Heart left ventricle (tissue), 16 donors: ENCODE measurements at regions not wholly inside any gene's neighbourhood (a gene's known extent, or its start where the extent isn't known, plus 50 kb on each side); places are given as distances from the start of the nearest gene placed in this dataset.

Source experiments
- ATAC-seq, 4 donors: fragments of 200-7000 bp; cut with Tn5 transposase; one replicate each; pipeline ENCODE4 v1.9.1; 2020 to 2022; ENCODE audit warnings: moderate library complexity in 4 of 4, mild to moderate bottlenecking in 3 of 4, moderate number of reproducible peaks in 1 of 4
- DNase-seq, 5 donors: peaks; one replicate each; pipeline ENCODE4 v3.0.0-alpha.2; 2020
- H3K27ac ChIP-seq, 12 donors: fragments of 200-600 bp; sonication (generic) in 4 of 12; one replicate each; pipeline versions ENCODE4 v1.5.0 to v1.8.0; 2016 to 2022; ENCODE audit warnings: mild to moderate bottlenecking in 2 of 12
- H3K27me3 ChIP-seq, 9 donors: fragments of 200-600 bp; sonication (generic) in 2 of 9; one replicate each; pipeline versions ENCODE4 v1.5.1 to v1.8.0; 2016 to 2022; ENCODE audit warnings: mild to moderate bottlenecking in 3 of 9
- H3K36me3 ChIP-seq, 9 donors: fragments of 200-600 bp; sonication (generic) in 2 of 9; one replicate each; pipeline versions ENCODE4 v1.5.0 to v1.8.0; 2018 to 2022; ENCODE audit warnings: mild to moderate bottlenecking in 2 of 9
- H3K4me1 ChIP-seq, 12 donors: fragments of 200-600 bp; sonication (generic) in 4 of 12; one replicate each; pipeline versions ENCODE4 v1.5.0 to v1.8.0; 2016 to 2022; ENCODE audit warnings: mild to moderate bottlenecking in 3 of 12
- H3K4me3 ChIP-seq, 12 donors: fragments of 200-600 bp; sonication (generic) in 4 of 12; one replicate each; pipeline versions ENCODE4 v1.5.0 to v1.8.0; 2017 to 2022; ENCODE audit warnings: mild to moderate bottlenecking in 9 of 12, moderate library complexity in 4 of 12
- H3K9me3 ChIP-seq, 12 donors: fragments of 200-600 bp; sonication (generic) in 4 of 12; one replicate each; pipeline versions ENCODE4 v1.5.0 to v1.8.0; 2016 to 2022; ENCODE audit warnings: mild to moderate bottlenecking in 1 of 12
- POLR2A ChIP-seq, 2 donors: fragments of 450-650 bp; IDR thresholded peaks; one replicate each; pipeline ENCODE4 v1.6.1; 2017; ENCODE audit warnings: antibody characterized with exemption in 2 of 2, mild to moderate bottlenecking in 2 of 2, moderate library complexity in 2 of 2
- WGBS, 4 donors: extraction: QIAGEN DNeasy Blood & Tissue Kit in 2 of 4; methylation state at CpG; one replicate each; pipeline versions ENCODE4 v1.1.5 to v1.1.7; 2013 to 2018; 5-methylcytosine and 5-hydroxymethylcytosine counted together
- intact Hi-C, 10 donors: fragments of 100-400 bp; cut with DNase I; formaldehyde crosslinking; loops; one replicate each; pipeline versions ENCODE4 v1.11.1 to v1.14.2; 2022
- TF ChIP-seq, protein P1 (sequence below), 12 donors: fragments of 200-600 bp; sonication (generic) in 4 of 12; IDR thresholded peaks; one replicate each; pipeline versions ENCODE4 v1.5.0 to v1.8.0; 2018 to 2022; ENCODE audit warnings: antibody characterized with exemption in 12 of 12, mild to moderate bottlenecking in 5 of 12
- donor health status: ischemic (EF 13 %, LVEDD 7.1; RV severe dilation, severe dysfunction).
- donor health status: healthy with polysubstance abuse.
- donor health status: DM: no; HTN: yes; CAD: no.
- donor health status: DM: no; HTN: no; CAD: no.
- donor health status: ischemic (EF 25% LVEDD 6.9; RV normal size, moderate dysfunction).
- donor health status: ischemic (EF 25% LVEDD 5.7; RV mildly dilated, moderate dysfunction).
- donor health status: healthy.
- donor health status: DM: yes; HTN: yes; CAD: no.
- donor health status: ischemic (EF 35%, LVEDD 5.7; RV mildly dilated, moderate dysfunction).
- donor health status: nonischemic (EF 11% LVEDD 7.7; RV severe dilation, severe dysfunction).
- donor health status: DM: yes; HTN: yes; CAD: no.
- donor health status: PGD.
- donor health status: ischemic (EF 29% LVEDD 5.4; RV normal size, mild dysfunction).
- donor health status: nonischemic (EF 23%, LVEDD 6.1; RV moderate dilation, normal function).

DNA sequence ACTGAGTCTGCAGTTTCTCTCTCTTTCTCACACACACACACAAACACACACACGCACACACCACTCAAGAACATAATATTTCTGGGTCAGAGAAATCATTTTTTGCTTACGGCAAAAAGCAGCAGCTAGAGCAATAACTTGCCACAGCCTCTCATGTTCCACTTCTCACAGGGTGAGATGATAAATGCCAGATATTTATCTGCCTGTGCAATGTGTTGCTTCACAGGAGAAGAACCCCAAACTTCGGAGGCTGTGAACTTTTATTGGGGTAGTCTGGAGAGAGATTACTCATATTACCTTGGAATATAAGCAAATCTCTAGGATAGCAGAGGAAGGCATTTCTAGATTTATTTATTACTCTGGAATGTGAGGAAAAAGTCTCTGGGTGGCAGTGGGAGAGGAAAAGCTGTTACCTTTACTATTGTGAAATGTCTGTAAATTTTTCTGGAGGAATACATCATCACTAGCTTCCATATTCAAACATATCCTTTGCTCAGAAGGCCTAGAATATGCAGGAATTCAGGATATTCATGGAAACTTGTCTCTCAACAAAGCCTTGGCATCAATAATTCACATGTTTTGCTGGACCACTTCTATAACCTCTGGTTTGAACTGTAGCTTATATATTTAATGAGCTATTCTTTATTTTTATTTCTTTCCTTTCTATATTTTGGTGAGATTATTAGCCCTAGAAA is 369.2 kb downstream of the NSUN3 start:
- intact Hi-C loops: no loop called here
- Histone ChIP-seq H3K4me1 (no peaks in the 10 kb centered on the region), H3K4me3 (no peak overlapping the region), H3K27me3 (no peaks in the 10 kb centered on the region), H3K36me3 (no peaks in the 10 kb centered on the region), H3K9me3 (no peaks in the 10 kb centered on the region), H3K27ac (peak overlapping the region in 1 of 12 donors; percentile 26)
- no peak for TF ChIP-seq POLR2A (IDR thresholded peaks at IDR 0.05)
- TF ChIP-seq, protein P1, sequence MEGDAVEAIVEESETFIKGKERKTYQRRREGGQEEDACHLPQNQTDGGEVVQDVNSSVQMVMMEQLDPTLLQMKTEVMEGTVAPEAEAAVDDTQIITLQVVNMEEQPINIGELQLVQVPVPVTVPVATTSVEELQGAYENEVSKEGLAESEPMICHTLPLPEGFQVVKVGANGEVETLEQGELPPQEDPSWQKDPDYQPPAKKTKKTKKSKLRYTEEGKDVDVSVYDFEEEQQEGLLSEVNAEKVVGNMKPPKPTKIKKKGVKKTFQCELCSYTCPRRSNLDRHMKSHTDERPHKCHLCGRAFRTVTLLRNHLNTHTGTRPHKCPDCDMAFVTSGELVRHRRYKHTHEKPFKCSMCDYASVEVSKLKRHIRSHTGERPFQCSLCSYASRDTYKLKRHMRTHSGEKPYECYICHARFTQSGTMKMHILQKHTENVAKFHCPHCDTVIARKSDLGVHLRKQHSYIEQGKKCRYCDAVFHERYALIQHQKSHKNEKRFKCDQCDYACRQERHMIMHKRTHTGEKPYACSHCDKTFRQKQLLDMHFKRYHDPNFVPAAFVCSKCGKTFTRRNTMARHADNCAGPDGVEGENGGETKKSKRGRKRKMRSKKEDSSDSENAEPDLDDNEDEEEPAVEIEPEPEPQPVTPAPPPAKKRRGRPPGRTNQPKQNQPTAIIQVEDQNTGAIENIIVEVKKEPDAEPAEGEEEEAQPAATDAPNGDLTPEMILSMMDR (IDR thresholded peaks at IDR 0.05): no peak
- DNase-seq (no peak), ATAC-seq (no peak)
- 66 to 76% (median 70%) methylated on average over 3 of the region's 3 CpGs for WGBS, 4 donors

DNA sequence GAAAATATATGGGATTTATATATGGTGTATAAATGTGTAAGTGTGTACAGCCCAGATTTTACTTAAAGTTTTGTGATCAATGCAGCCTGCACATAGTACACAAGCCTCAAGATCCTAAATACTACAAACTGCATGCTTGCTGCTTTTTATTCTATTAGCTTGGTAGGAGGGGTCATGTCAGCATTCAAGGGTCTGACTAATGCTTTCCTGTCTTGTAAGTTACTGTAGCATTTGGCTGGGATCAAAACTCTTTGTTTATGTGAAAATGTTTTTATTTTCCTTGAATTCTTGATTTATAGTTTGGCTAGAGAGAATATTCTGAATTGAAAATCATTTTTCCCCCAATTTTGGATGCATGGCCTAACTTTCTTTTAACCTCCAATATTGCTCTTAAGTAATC is 370.9 kb downstream of the NSUN3 start:
- no peak for DNase-seq
- no peaks in the 10 kb centered on the region for H3K4me1 ChIP-seq
- TF ChIP-seq, protein P1 (IDR thresholded peaks at IDR 0.05): no peak
- no peak for TF ChIP-seq POLR2A (IDR thresholded peaks at IDR 0.05)
- no peak overlapping the region for H3K27ac ChIP-seq
- ATAC-seq: no peak
- no peak overlapping the region for H3K4me3 ChIP-seq
- H3K36me3 ChIP-seq: no peaks in the 10 kb centered on the region
- intact Hi-C loops: no loop called here
- H3K9me3 ChIP-seq: peaks cover 0 to 4% (median 0%) of the 10 kb centered on the region in 12 donors
- H3K27me3 ChIP-seq: no peaks in the 10 kb centered on the region

DNA sequence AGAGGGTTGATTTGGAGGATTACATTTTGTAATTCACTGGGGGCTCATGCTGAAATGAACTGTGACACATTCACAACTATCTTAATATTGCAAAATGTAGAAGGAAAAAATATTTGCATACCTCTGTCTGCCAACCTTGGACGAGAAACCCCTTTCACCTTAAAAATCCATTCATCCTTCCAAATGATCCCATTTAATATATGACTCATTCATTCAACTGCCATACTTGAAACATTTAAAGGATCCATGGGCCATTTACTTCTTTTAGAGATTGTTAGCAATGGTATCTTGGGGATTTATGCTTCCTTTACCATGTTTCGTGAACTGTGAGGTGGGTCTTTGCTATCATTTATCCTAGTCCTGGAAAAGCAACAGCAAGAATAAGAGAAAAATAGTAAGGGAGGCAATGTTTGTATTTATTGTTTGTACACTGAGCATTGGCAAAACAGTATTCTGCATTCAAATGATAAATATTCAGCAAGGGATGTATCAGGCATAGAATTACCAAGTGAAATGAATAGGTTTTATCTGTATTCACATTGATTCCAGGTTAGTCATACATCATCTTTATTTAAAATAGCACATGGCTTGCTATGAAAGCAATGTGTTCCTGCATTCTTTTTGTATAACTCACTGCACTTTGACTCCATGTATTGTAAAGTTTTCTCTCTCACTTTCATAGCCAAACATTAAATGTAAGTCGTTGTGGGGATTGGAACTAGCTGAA is 378.1 kb downstream of the NSUN3 start:
- Histone ChIP-seq H3K36me3 (no peaks in the 10 kb centered on the region), H3K4me1 (no peaks in the 10 kb centered on the region), H3K27me3 (no peaks in the 10 kb centered on the region), H3K9me3 (peaks cover 0 to 4% (median 0%) of the 10 kb centered on the region in 12 donors), H3K4me3 (no peak overlapping the region), H3K27ac (no peak overlapping the region)
- TF ChIP-seq POLR2A (IDR thresholded peaks at IDR 0.05): no peak
- TF ChIP-seq, protein P1 (IDR thresholded peaks at IDR 0.05): no peak
- intact Hi-C loops: no loop called here
- 61 to 65% (median 62%) methylated on average over 3 of the region's 3 CpGs for WGBS, 4 donors
- DNase-seq: no peak
- ATAC-seq: peak in 1 of 4 donors; percentile 36

DNA sequence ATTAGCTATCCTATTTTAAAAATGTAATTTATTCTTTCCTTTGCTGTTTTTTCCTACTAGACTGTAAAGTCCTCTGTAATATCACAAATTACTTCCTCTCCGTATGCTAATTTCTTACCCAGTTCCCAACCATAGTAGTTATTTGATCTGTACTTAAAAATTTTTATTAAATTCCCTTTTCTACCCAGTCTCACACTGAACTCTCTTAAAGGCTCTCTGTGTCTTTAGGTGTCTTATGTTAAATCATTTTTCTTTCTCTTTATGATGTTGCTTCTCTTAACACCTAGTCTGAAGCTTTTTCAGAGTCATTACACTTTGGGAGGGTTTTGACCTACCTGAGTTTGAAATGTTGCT is 378.6 kb downstream of the NSUN3 start:
- Histone ChIP-seq H3K9me3 (peaks cover 0 to 4% (median 0%) of the 10 kb centered on the region in 12 donors), H3K4me3 (no peak overlapping the region), H3K27me3 (no peaks in the 10 kb centered on the region), H3K4me1 (no peaks in the 10 kb centered on the region), H3K36me3 (no peaks in the 10 kb centered on the region), H3K27ac (no peak overlapping the region)
- DNase-seq (no peak), ATAC-seq (no peak)
- intact Hi-C loops: no loop called here
- WGBS, 4 donors: 77 to 80% (median 79%) methylated on average over 1 of the region's 1 CpG
- TF ChIP-seq POLR2A (IDR thresholded peaks at IDR 0.05): no peak
- TF ChIP-seq, protein P1 (IDR thresholded peaks at IDR 0.05): no peak
